Neuronal stem cell (in vitro differentiated cells): ENCODE measurements at regions not wholly inside any gene's neighbourhood (a gene's known extent, or its start where the extent isn't known, plus 50 kb on each side); places are given as distances from the start of the nearest gene placed in this dataset.

Source experiments
- DNase-seq: peaks from one replicate; pipeline ENCODE4 v3.0.0-alpha.2; 2013; ENCODE audit warnings: low spot score
- H2AFZ ChIP-seq: one replicate; pipeline ENCODE4 v1.6.1; 2013; ENCODE audit warnings: mild to moderate bottlenecking, low read length, inconsistent platforms
- H2AK5ac ChIP-seq: 2 replicates; pipeline ENCODE4 v1.6.1; 2013; ENCODE audit warnings: low read depth, mild to moderate bottlenecking, inconsistent platforms, low read length, moderate library complexity, mixed read lengths
- H2BK120ac ChIP-seq: 2 replicates; pipeline ENCODE4 v1.6.1; 2013; ENCODE audit warnings: low read depth, mild to moderate bottlenecking, inconsistent platforms, low read length, moderate library complexity, mixed read lengths
- H2BK12ac ChIP-seq: one replicate; pipeline ENCODE4 v1.6.1; 2013; ENCODE audit warnings: low read length, inconsistent platforms
- H2BK15ac ChIP-seq: 2 replicates; pipeline ENCODE4 v1.6.1; 2013; ENCODE audit warnings: mild to moderate bottlenecking, low read length, inconsistent platforms, mixed read lengths
- H2BK5ac ChIP-seq: one replicate; pipeline ENCODE4 v1.6.1; 2013; ENCODE audit warnings: inconsistent platforms, mild to moderate bottlenecking, low read length, moderate library complexity
- H3K14ac ChIP-seq: one replicate; pipeline ENCODE4 v1.6.1; 2013; ENCODE audit warnings: low read length, inconsistent platforms
- H3K18ac ChIP-seq: 2 replicates; pipeline ENCODE4 v1.6.1; 2013; ENCODE audit warnings: low read length, inconsistent platforms
- H3K23ac ChIP-seq: 2 replicates; pipeline ENCODE4 v1.6.1; 2013; ENCODE audit warnings: low read depth, mild to moderate bottlenecking, mixed read lengths, low read length, inconsistent platforms; ENCODE audit not compliant: poor library complexity
- H3K27ac ChIP-seq: replicated peaks from 3 replicates; pipeline ENCODE4 v1.5.1; 2013; ENCODE audit warnings: low read length, inconsistent platforms
- H3K27me3 ChIP-seq, 3 experiments: 2 replicates each; pipeline ENCODE4 v1.6.1; 2013; ENCODE audit warnings: low read length in 3 of 3, mild to moderate bottlenecking in 2 of 3, inconsistent platforms in 1 of 3, low read depth in 1 of 3, mixed read lengths in 1 of 3, moderate library complexity in 1 of 3; ENCODE audit not compliant: control insufficient read depth in 3 of 3, insufficient read depth in 3 of 3
- H3K36me3 ChIP-seq, 2 donors: replicated peaks in 1 of 2; 2 replicates each; pipeline ENCODE4 v1.6.1; 2013; ENCODE audit warnings: low read length in 2 of 2; ENCODE audit not compliant: control insufficient read depth in 2 of 2, insufficient read depth in 2 of 2
- H3K4ac ChIP-seq: 2 replicates; pipeline ENCODE4 v1.6.1; 2013; ENCODE audit warnings: inconsistent platforms, mild to moderate bottlenecking, low read length, moderate library complexity
- H3K4me1 ChIP-seq, 2 donors: 1 replicate in 1 of 2; 2 replicates in 1 of 2; pipeline ENCODE4 v1.6.1; 2013; ENCODE audit warnings: low read length in 2 of 2, low read depth in 1 of 2; ENCODE audit not compliant: control insufficient read depth in 2 of 2, insufficient read depth in 1 of 2
- H3K4me2 ChIP-seq: one replicate; pipeline ENCODE4 v1.6.1; 2013; ENCODE audit warnings: mild to moderate bottlenecking, low read length, inconsistent platforms; ENCODE audit not compliant: insufficient read depth, poor library complexity, severe bottlenecking
- H3K4me3 ChIP-seq, 2 donors: 2 replicates each; pipeline ENCODE4 v1.5.1; 2013; ENCODE audit warnings: low read length in 2 of 2, mild to moderate bottlenecking in 2 of 2, inconsistent platforms in 1 of 2, moderate library complexity in 1 of 2
- H3K79me1 ChIP-seq: one replicate; pipeline ENCODE4 v1.6.1; 2013; ENCODE audit warnings: low read depth, mild to moderate bottlenecking, inconsistent platforms, low read length, moderate library complexity
- H3K9ac ChIP-seq: one replicate; pipeline ENCODE4 v1.6.1; 2013; ENCODE audit warnings: mild to moderate bottlenecking, low read depth, low read length, inconsistent platforms; ENCODE audit not compliant: poor library complexity
- H3K9me3 ChIP-seq, 2 donors: replicated peaks in 1 of 2; 2 replicates each; pipeline versions ENCODE3 to v1.6.1; 2013; ENCODE audit warnings: low read length in 2 of 2, mild to moderate bottlenecking in 2 of 2, inconsistent platforms in 1 of 2, low read depth in 1 of 2, mixed read lengths in 1 of 2, moderate library complexity in 1 of 2; ENCODE audit not compliant: control insufficient read depth in 2 of 2, insufficient read depth in 1 of 2
- H4K8ac ChIP-seq: one replicate; pipeline ENCODE4 v1.6.1; 2013; ENCODE audit warnings: low read depth, mild to moderate bottlenecking, inconsistent platforms, low read length, moderate library complexity
- H4K91ac ChIP-seq: one replicate; pipeline ENCODE4 v1.6.1; 2013; ENCODE audit warnings: low read length, low read depth, mild to moderate bottlenecking, inconsistent platforms; ENCODE audit not compliant: poor library complexity
- WGBS, 2 donors: extraction: QIAGEN DNeasy Blood & Tissue Kit; methylation state at CpG; one replicate each; pipeline ENCODE4 v1.1.7; 2013; ENCODE audit warnings: missing lambda C conversion rate in 2 of 2, mixed read lengths in 1 of 2; ENCODE audit not compliant: insufficient read length in 2 of 2, insufficient replicate concordance in 1 of 2; ENCODE audit errors: extremely low coverage in 2 of 2; 5-methylcytosine and 5-hydroxymethylcytosine counted together

DNA sequence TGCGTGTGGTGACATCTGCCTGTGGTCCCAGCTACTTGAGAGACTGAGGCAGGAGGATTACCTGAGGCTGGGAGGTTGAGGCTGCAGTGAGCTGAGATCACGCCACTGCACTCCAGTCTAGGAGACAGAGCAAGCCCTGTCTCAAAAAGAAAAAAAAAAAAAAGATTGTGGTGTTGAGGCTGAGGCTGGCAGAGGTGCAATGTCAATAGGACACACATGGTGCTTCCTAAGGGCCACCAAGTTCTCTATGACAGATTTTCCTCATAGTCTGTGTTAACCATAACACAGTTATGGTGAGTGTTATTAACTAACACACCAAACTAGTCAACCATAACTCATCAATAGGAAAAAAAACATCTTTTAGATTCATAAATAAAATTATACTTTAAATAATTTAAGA, 494.4 kb downstream of the TMX3 start:
- no peak overlapping the region for H3K14ac ChIP-seq
- no peak overlapping the region for H3K27ac ChIP-seq
- H3K4me1 ChIP-seq, result peaks cover 0 to 8% of the 10 kb centered on the region in 2 donors
- no peak for DNase-seq
- H3K4ac ChIP-seq, result no peak overlapping the region
- H2BK120ac ChIP-seq, result no peak overlapping the region
- no peak overlapping the region for H2AK5ac ChIP-seq
- H2BK15ac ChIP-seq, result no peak overlapping the region
- no peak overlapping the region for H3K4me3 ChIP-seq
- no peak overlapping the region for H3K9ac ChIP-seq
- H2BK5ac ChIP-seq, result no peak overlapping the region
- H3K36me3 ChIP-seq, result no peaks in the 10 kb centered on the region
- no peak overlapping the region for H4K91ac ChIP-seq
- no peaks in the 10 kb centered on the region for H3K27me3 ChIP-seq
- H3K18ac ChIP-seq, result no peak overlapping the region
- no peak overlapping the region for H4K8ac ChIP-seq
- H2BK12ac ChIP-seq, result no peak overlapping the region
- WGBS, 2 donors, result no CpG with 5 or more reads among the region's 2 CpGs
- H3K23ac ChIP-seq, result no peak overlapping the region
- no peak overlapping the region for H3K4me2 ChIP-seq
- no peaks in the 10 kb centered on the region for H3K79me1 ChIP-seq
- H3K9me3 ChIP-seq, result no peaks in the 10 kb centered on the region
- H2AFZ ChIP-seq, result peak overlapping the region; percentile 6

DNA sequence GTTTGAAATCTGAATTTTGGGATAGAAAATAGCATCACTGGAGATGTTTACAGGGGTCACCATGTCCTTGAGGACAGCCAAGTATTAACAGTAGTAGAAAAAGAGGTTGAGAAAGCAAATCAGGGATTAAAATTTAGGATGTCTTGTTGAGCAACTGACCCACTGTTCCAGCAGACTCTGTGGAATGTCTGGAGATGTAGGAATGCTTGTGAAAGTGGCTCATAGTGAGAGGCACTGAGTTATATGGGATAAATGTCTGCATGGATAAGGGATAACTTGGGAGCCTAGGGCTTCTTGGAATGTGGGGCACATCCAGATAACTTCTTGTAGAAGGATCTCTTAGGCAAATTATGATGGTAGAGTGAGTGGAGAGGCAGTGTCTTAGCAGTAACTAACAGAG, 495.0 kb downstream of the TMX3 start:
- H2AFZ ChIP-seq, result peak overlapping the region; percentile 6
- H3K4ac ChIP-seq, result no peak overlapping the region
- no peak overlapping the region for H2BK120ac ChIP-seq
- no peak overlapping the region for H2AK5ac ChIP-seq
- H3K23ac ChIP-seq, result no peak overlapping the region
- no peaks in the 10 kb centered on the region for H3K9me3 ChIP-seq
- no peak overlapping the region for H3K14ac ChIP-seq
- H3K4me3 ChIP-seq, result no peak overlapping the region
- H3K4me1 ChIP-seq, result peaks cover 0 to 8% of the 10 kb centered on the region in 2 donors
- no peak overlapping the region for H3K4me2 ChIP-seq
- H2BK12ac ChIP-seq, result no peak overlapping the region
- DNase-seq, result no peak
- no peaks in the 10 kb centered on the region for H3K27me3 ChIP-seq
- no peak overlapping the region for H3K18ac ChIP-seq
- H3K79me1 ChIP-seq, result no peaks in the 10 kb centered on the region
- no peaks in the 10 kb centered on the region for H3K36me3 ChIP-seq
- no peak overlapping the region for H3K9ac ChIP-seq
- H4K8ac ChIP-seq, result no peak overlapping the region
- no peak overlapping the region for H4K91ac ChIP-seq
- no peak overlapping the region for H3K27ac ChIP-seq
- H2BK15ac ChIP-seq, result no peak overlapping the region
- H2BK5ac ChIP-seq, result no peak overlapping the region

DNA sequence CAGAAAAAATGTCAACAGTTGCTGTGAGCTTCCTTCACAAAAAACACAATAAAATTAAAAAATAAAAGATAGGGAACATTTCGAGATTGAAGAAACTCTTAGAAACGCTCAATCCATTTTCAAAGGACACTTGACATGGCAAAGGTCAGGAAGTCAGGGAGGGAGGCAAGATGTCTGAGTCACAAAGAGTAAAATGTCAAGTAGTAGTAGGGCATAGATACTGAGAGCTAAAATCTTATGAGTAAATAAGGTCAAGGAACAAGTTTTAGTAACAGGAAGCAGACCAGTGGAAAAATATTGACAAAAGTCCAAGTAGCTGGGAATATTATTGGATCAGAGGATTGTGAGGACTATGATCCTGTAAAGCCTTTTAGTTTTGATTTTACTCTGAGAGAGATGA, 495.6 kb downstream of the TMX3 start:
- Histone ChIP-seq H3K9ac (no peak overlapping the region), H3K27me3 (no peaks in the 10 kb centered on the region), H3K14ac (no peak overlapping the region), H3K27ac (no peak overlapping the region), H3K18ac (no peak overlapping the region), H3K4me1 (peaks cover 0 to 8% of the 10 kb centered on the region in 2 donors), H3K4me3 (no peak overlapping the region), H2AK5ac (no peak overlapping the region), H3K4me2 (no peak overlapping the region), H3K4ac (no peak overlapping the region), H2BK120ac (no peak overlapping the region), H4K8ac (no peak overlapping the region), H3K36me3 (no peaks in the 10 kb centered on the region), H4K91ac (no peak overlapping the region), H3K9me3 (no peaks in the 10 kb centered on the region), H2BK15ac (no peak overlapping the region), H2BK12ac (no peak overlapping the region), H3K23ac (no peak overlapping the region), H3K79me1 (no peaks in the 10 kb centered on the region), H2AFZ (peak overlapping the region; percentile 6), H2BK5ac (no peak overlapping the region)
- WGBS, 2 donors, result no CpG with 5 or more reads among the region's 2 CpGs
- DNase-seq, result no peak

DNA sequence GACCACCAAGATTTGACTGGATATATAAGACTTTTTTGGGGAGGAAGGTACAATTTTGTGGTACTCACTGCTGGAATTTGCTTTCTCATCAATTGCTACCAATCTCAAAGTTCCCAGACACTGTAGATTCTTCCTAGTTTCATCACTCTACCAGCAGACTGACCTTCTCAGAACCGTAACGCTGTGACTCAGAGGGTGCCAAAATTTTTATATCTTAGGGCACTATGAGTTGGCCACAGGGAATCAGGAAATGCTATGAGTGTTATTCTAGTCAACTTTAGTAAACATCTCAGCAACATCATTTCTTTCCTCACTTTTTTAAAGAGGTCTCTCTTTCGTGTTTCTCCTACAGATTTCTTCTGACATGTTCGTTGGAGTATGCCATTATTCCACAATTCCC, 499.0 kb downstream of the TMX3 start:
- Histone ChIP-seq H3K14ac (no peak overlapping the region), H3K4me2 (no peak overlapping the region), H4K91ac (no peak overlapping the region), H3K23ac (no peak overlapping the region), H3K4me3 (no peak overlapping the region), H2BK12ac (no peak overlapping the region), H2AK5ac (no peak overlapping the region), H3K9ac (no peak overlapping the region), H2BK5ac (no peak overlapping the region), H4K8ac (no peak overlapping the region), H3K4me1 (no peaks in the 10 kb centered on the region), H3K27ac (no peak overlapping the region), H3K18ac (no peak overlapping the region), H3K79me1 (no peaks in the 10 kb centered on the region), H3K27me3 (no peaks in the 10 kb centered on the region), H2BK15ac (no peak overlapping the region), H3K36me3 (no peaks in the 10 kb centered on the region), H2BK120ac (no peak overlapping the region), H3K4ac (no peak overlapping the region), H3K9me3 (no peaks in the 10 kb centered on the region), H2AFZ (peak overlapping the region; percentile 27)
- no CpG with 5 or more reads among the region's 4 CpGs for WGBS, 2 donors
- DNase-seq, result no peak
